ENCODE measurements at regions not wholly inside any gene's neighbourhood (a gene's known extent, or its start where the extent isn't known, plus 50 kb on each side); places are given as distances from the start of the nearest gene placed in this dataset.

DNA sequence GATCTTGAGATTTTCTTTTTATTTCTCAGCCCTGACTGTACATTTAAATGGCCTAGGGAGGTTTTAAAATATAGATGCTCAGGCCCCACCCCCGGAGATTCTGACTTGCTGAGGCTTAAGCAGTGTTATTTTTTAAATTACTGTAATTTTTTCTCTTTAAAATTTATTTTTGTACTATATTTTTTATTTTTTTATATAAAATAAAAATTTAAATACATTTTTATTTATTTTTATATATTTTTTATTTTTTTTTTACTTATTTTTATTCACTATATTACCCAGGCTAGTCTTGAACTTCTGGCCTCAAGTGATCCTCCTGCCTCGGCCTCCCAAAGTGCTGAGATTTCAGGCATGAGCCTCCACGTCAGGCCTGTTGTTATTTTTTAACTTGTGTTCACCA lies 83.3 kb downstream of the KATNIP start:
- no peak overlapping the region for H3K4me2 ChIP-seq (ENCODE audit: insufficient read depth, insufficient read length, low read length)
- H4K8ac ChIP-seq (replicated peaks; ENCODE audit: insufficient read length, low read depth, low read length): no peak overlapping the region
- Mint-ChIP-seq H3K4me3 (no peak overlapping the region), H3K36me3 (ENCODE audit: insufficient read depth in 1 of 3, low read depth in 3 of 3) (peaks cover 5 to 9% (median 8%) of the 10 kb centered on the region in 3 experiments; a peak in 5 of 7 replicates), H3K9me3 (no peaks in the 10 kb centered on the region), H3K27me3 (ENCODE audit: low read depth) (peaks cover 4% of the 10 kb centered on the region; the same call in 1 of the 2 replicates), H3K27ac (no peak overlapping the region; a peak in 1 of 7 replicates), H3K4me1 (peaks cover 8 to 27% of the 10 kb centered on the region in 2 experiments)
- H2AFZ ChIP-seq (ENCODE audit: low read length): no peak overlapping the region
- H3K79me1 ChIP-seq (ENCODE audit: insufficient read depth, low read depth, low read length, poor library complexity, severe bottlenecking): no peaks in the 10 kb centered on the region
- no peak overlapping the region for H3K18ac ChIP-seq (ENCODE audit: insufficient read length, low read depth, low read length)
- no peak overlapping the region for H4K5ac ChIP-seq (ENCODE audit: insufficient read length, low read depth, low read length)
- no peaks in the 10 kb centered on the region; the same call in 1 of the 2 replicates for H3K27me3 ChIP-seq (ENCODE audit: insufficient read depth, low read length)
- H3K27ac ChIP-seq (ENCODE audit: insufficient read length, low read depth, low read length): no peak overlapping the region
- H3K23me2 ChIP-seq (ENCODE audit: insufficient read length, low read depth, low read length, poor library complexity, severe bottlenecking): no peaks in the 10 kb centered on the region
- no peak overlapping the region for H3K56ac ChIP-seq (ENCODE audit: insufficient read length, low read depth, low read length)
- no peak overlapping the region for H2BK15ac ChIP-seq (ENCODE audit: low read depth, low read length)
- H3K9me3 ChIP-seq (ENCODE audit: control insufficient read depth, low read depth, low read length): no peaks in the 10 kb centered on the region
- no peak overlapping the region for H3K23ac ChIP-seq (ENCODE audit: insufficient read length, low read depth, low read length)
- H3K9ac ChIP-seq (ENCODE audit: extremely low read depth, insufficient read length, low read length): no peak overlapping the region
- no peaks in the 10 kb centered on the region for H3K79me2 ChIP-seq (ENCODE audit: insufficient read depth, low read length)
- no peak for DNase-seq
- H3K4ac ChIP-seq (ENCODE audit: low read depth, low read length): no peak overlapping the region
- no peak overlapping the region for H2AK5ac ChIP-seq (ENCODE audit: insufficient read length, low read length)
- H3T11ph ChIP-seq (ENCODE audit: low read length): no peak overlapping the region
- no peak overlapping the region for H2BK20ac ChIP-seq (ENCODE audit: low read depth, low read length, poor library complexity, severe bottlenecking)
- WGBS (ENCODE audit: extremely low coverage, insufficient read length, low lambda C conversion rate): no CpG with 5 or more reads among the region's 3 CpGs
- H2BK120ac ChIP-seq (ENCODE audit: low read depth, low read length, poor library complexity, severe bottlenecking): no peak overlapping the region
- TF ChIP-seq, protein P1, sequence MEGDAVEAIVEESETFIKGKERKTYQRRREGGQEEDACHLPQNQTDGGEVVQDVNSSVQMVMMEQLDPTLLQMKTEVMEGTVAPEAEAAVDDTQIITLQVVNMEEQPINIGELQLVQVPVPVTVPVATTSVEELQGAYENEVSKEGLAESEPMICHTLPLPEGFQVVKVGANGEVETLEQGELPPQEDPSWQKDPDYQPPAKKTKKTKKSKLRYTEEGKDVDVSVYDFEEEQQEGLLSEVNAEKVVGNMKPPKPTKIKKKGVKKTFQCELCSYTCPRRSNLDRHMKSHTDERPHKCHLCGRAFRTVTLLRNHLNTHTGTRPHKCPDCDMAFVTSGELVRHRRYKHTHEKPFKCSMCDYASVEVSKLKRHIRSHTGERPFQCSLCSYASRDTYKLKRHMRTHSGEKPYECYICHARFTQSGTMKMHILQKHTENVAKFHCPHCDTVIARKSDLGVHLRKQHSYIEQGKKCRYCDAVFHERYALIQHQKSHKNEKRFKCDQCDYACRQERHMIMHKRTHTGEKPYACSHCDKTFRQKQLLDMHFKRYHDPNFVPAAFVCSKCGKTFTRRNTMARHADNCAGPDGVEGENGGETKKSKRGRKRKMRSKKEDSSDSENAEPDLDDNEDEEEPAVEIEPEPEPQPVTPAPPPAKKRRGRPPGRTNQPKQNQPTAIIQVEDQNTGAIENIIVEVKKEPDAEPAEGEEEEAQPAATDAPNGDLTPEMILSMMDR (conservative IDR thresholded peaks at IDR 0.05): no peak
- H2BK12ac ChIP-seq (ENCODE audit: insufficient read length, low read depth, low read length): no peak overlapping the region
- H3K4me1 ChIP-seq (ENCODE audit: insufficient read depth, low read length): no peaks in the 10 kb centered on the region
- H4K91ac ChIP-seq (ENCODE audit: insufficient read length, low read depth, low read length): no peak overlapping the region
- H4K20me1 ChIP-seq (ENCODE audit: control insufficient read depth, insufficient read depth, insufficient read length): peaks cover 4% of the 10 kb centered on the region
- H3K14ac ChIP-seq (ENCODE audit: insufficient read depth, low read length): no peak overlapping the region
- no peak overlapping the region for H2BK5ac ChIP-seq (ENCODE audit: insufficient read length, low read length)
